ENCODE measurements at regions not wholly inside any gene's neighbourhood (a gene's known extent, or its start where the extent isn't known, plus 50 kb on each side); places are given as distances from the start of the nearest gene placed in this dataset.

GRCh38 chr3:171959532-171960089 is 79.8 kb upstream of the FNDC3B start:
- Histone ChIP-seq H3K4me1 (ENCODE audit: control insufficient read depth in 1 of 2, insufficient read depth in 1 of 2, low read depth in 1 of 2, low read length in 1 of 2) (peaks cover 28 to 32% of the 10 kb centered on the region in 2 experiments), H3K36me3 (no peaks in the 10 kb centered on the region), H3K4me3 (ENCODE audit: low read depth in 1 of 2, low read length in 1 of 2) (no peak overlapping the region), H3K9me3 (no peaks in the 10 kb centered on the region), H3K27me3 (no peaks in the 10 kb centered on the region), H3K27ac (peak overlapping the region; percentile 68)
- no peak for TF ChIP-seq CTCF (IDR thresholded peaks at IDR 0.05)

DNA sequence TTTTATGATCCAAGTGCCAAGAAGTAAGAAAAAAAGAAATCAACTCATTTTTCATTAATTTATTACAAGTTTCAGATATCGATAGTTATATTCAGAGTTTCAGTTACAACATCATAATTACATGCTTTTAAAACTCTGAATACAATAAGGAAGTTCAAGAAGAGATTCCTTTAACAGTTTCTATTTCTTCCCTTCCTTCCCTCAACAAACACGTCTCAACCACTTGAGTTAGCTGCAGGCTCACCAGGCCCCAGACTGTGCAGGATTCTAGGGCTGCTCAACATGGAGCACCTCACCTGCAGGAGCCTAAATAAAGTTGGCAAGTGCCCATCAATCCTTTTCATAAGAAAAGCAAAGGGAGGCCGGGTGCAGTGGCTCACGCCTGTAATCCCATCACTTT is 79.2 kb upstream of the FNDC3B start:
- no peaks in the 10 kb centered on the region for H3K9me3 ChIP-seq
- no peaks in the 10 kb centered on the region for H3K36me3 ChIP-seq
- H3K27me3 ChIP-seq: no peaks in the 10 kb centered on the region
- peaks cover 27 to 29% of the 10 kb centered on the region in 2 experiments for H3K4me1 ChIP-seq (ENCODE audit: control insufficient read depth in 1 of 2, insufficient read depth in 1 of 2, low read depth in 1 of 2, low read length in 1 of 2)
- peak overlapping the region; percentile 68 for H3K27ac ChIP-seq
- peak overlapping the region in 1 of 2 experiments; percentile 39 for H3K4me3 ChIP-seq (ENCODE audit: low read depth in 1 of 2, low read length in 1 of 2)
- TF ChIP-seq CTCF (IDR thresholded peaks at IDR 0.05): no peak

DNA sequence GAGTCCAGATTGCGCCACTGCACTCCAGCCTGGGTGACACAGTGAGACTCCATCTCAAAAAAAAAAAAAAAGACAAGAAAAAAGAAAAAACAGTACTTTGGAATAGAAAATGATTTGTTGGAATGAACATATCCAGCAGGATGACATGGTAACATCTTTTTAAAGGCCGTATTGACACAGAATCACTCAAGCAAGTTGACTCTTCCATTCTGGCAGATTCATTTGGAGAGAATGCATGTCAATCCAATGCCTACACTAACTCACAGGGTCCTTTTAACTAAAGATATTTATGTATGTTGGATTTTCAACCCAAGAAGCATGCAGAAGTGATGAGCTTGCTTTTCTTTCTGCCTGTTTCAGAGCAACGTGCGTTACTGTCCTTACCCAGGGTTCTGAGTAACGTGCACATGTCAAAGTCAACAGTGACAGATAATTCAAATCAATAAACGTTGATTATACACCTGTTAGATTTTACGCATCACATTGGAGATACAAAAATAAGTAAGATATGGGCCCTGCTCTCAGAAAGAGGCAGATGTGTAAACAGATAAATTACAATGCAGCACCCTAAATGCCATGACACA is 77.1 kb upstream of the FNDC3B start:
- no peaks in the 10 kb centered on the region for H3K36me3 ChIP-seq
- no peak overlapping the region for H3K4me3 ChIP-seq (ENCODE audit: low read depth in 1 of 2, low read length in 1 of 2)
- no peak overlapping the region for H3K27ac ChIP-seq
- H3K27me3 ChIP-seq: no peaks in the 10 kb centered on the region
- H3K4me1 ChIP-seq (ENCODE audit: control insufficient read depth in 1 of 2, insufficient read depth in 1 of 2, low read depth in 1 of 2, low read length in 1 of 2): peaks cover 45 to 49% of the 10 kb centered on the region in 2 experiments
- H3K9me3 ChIP-seq: no peaks in the 10 kb centered on the region
- no peak for TF ChIP-seq CTCF (IDR thresholded peaks at IDR 0.05)

- Histone ChIP-seq H3K36me3 (no peaks in the 10 kb centered on the region), H3K27ac (no peak overlapping the region), H3K27me3 (no peaks in the 10 kb centered on the region), H3K4me3 (ENCODE audit: low read depth in 1 of 2, low read length in 1 of 2) (no peak overlapping the region), H3K4me1 (ENCODE audit: control insufficient read depth in 1 of 2, insufficient read depth in 1 of 2, low read depth in 1 of 2, low read length in 1 of 2) (peaks cover 55 to 58% of the 10 kb centered on the region in 2 experiments), H3K9me3 (no peaks in the 10 kb centered on the region)
- TF ChIP-seq CTCF (IDR thresholded peaks at IDR 0.05): no peak
Observed at GRCh38 chr3:171963546-171963945, 75.8 kb upstream of the FNDC3B start.

GRCh38 chr3:171965067-171965712 is 74.2 kb upstream of the FNDC3B start:
- Histone ChIP-seq H3K27ac (no peak overlapping the region), H3K36me3 (no peaks in the 10 kb centered on the region), H3K4me1 (ENCODE audit: control insufficient read depth in 1 of 2, insufficient read depth in 1 of 2, low read depth in 1 of 2, low read length in 1 of 2) (peaks cover 62% of the 10 kb centered on the region in 2 experiments), H3K4me3 (ENCODE audit: low read depth in 1 of 2, low read length in 1 of 2) (no peak overlapping the region), H3K9me3 (no peaks in the 10 kb centered on the region), H3K27me3 (no peaks in the 10 kb centered on the region)
- no peak for TF ChIP-seq CTCF (IDR thresholded peaks at IDR 0.05)
